HCT116 (cell line): ENCODE measurements at regions not wholly inside any gene's neighbourhood (a gene's known extent, or its start where the extent isn't known, plus 50 kb on each side); places are given as distances from the start of the nearest gene placed in this dataset.

Experiments used
- ATAC-seq: fragments of 200-7000 bp; cut with Tn5 transposase; 2 replicates; pipeline ENCODE4 v1.9.1; 2020; ENCODE audit warnings: mild to moderate bottlenecking, moderate library complexity
- BruUV-seq: library from RNA; stranded (reverse); fragments of 400-500 nt; replicated peaks from 2 replicates; lab custom pipeline; 2021; lab: Mats Ljungman, UMichigan
- CTCF ChIA-PET: fragments of 300-600 bp; sonication (Branson Sonifier 250); formaldehyde crosslinking; loops from one replicate; lab custom pipeline; 2021; ENCODE audit warnings: antibody characterized with exemption; lab: Charles Lee
- POLR2A ChIA-PET: fragments of 300-600, 350-600 bp; sonication (Branson Sonifier 250); formaldehyde crosslinking; loops from one replicate; lab custom pipeline; 2021; ENCODE audit warnings: antibody characterized with exemption; lab: Charles Lee
- RAD21 ChIA-PET, 2 experiments: fragments of 300-600 bp; sonication (Branson Sonifier 250); formaldehyde crosslinking; loops; one replicate each; lab custom pipeline; 2023; ENCODE audit warnings: low total read pairs in 2 of 2; ENCODE audit not compliant: uncharacterized antibody in 2 of 2, unreplicated experiment in 2 of 2, low non-redundant PET in 1 of 2; lab: Charles Lee
- DNase-seq: peaks from one replicate; pipeline ENCODE4 v3.0.0-alpha.2; 2010; ENCODE audit warnings: low read depth, low spot score
- H2AFZ ChIP-seq: fragments of 200-600 bp; shearing (Covaris generic), sonication (generic); 2 replicates; pipeline ENCODE4 v1.6.1; 2017; ENCODE audit warnings: low read depth, mixed run types, mixed read lengths, antibody characterized with exemption, low read length; ENCODE audit not compliant: poor library complexity, severe bottlenecking
- H3K27ac ChIP-seq: 2 replicates; pipeline ENCODE4 v1.5.1; 2012; ENCODE audit warnings: low read depth, low read length
- H3K27me3 ChIP-seq: fragments of 200-600 bp; sonication (generic); 2 replicates; pipeline ENCODE4 v1.6.1; 2016; ENCODE audit warnings: mixed run types, low read length, mixed read lengths; ENCODE audit not compliant: insufficient read depth
- H3K36me3 ChIP-seq, 2 experiments: fragments of 200-500 bp in 1 of 2; fragments of 200-600 bp in 1 of 2; sonication (Bioruptor generic) in 1 of 2; sonication (generic) in 1 of 2; 2 replicates each; pipeline versions ENCODE4 v1.5.1 to v1.6.1; 2014 to 2016; ENCODE audit warnings: low read length in 2 of 2, inconsistent platforms in 1 of 2, mixed read lengths in 1 of 2, mixed run types in 1 of 2; ENCODE audit not compliant: insufficient read depth in 2 of 2, control insufficient read depth in 1 of 2
- H3K4me1 ChIP-seq, 2 experiments: fragments of 200-600 bp in 1 of 2; sonication (generic) in 1 of 2; 2 replicates each; pipeline versions ENCODE4 v1.5.1 to v1.6.1; 2012 to 2017; ENCODE audit warnings: low read length in 2 of 2, inconsistent platforms in 1 of 2, mild to moderate bottlenecking in 1 of 2, mixed read lengths in 1 of 2, mixed run types in 1 of 2, moderate library complexity in 1 of 2; ENCODE audit not compliant: insufficient read depth in 2 of 2, control insufficient read depth in 1 of 2
- H3K4me2 ChIP-seq: fragments of 200-600 bp; sonication (generic); 2 replicates; pipeline ENCODE4 v1.6.1; 2017; ENCODE audit warnings: mixed run types, low read length, mixed read lengths
- H3K4me3 ChIP-seq, 2 experiments: fragments of 200-600 bp in 1 of 2; sonication (generic) in 1 of 2; replicated peaks in 1 of 2; 2 replicates each; pipeline ENCODE4 v1.5.1; 2011 to 2016; ENCODE audit warnings: low read length in 2 of 2, control low read depth in 1 of 2, low read depth in 1 of 2, mild to moderate bottlenecking in 1 of 2, mixed read lengths in 1 of 2, mixed run types in 1 of 2
- H3K79me2 ChIP-seq: fragments of 200-600 bp; sonication (generic); 2 replicates; pipeline ENCODE4 v1.6.1; 2017; ENCODE audit warnings: mild to moderate bottlenecking, mixed run types, low read length, moderate library complexity, mixed read lengths; ENCODE audit not compliant: insufficient read depth
- H3K9ac ChIP-seq: fragments of 200-600 bp; sonication (generic); 2 replicates; pipeline ENCODE4 v1.6.1; 2016; ENCODE audit warnings: low read length, mixed read lengths
- H3K9me2 ChIP-seq: fragments of 200-600 bp; sonication (generic), shearing (Covaris generic); 2 replicates; pipeline ENCODE4 v1.6.1; 2017; ENCODE audit warnings: mixed run types, mild to moderate bottlenecking, moderate library complexity; ENCODE audit not compliant: insufficient read depth
- H3K9me3 ChIP-seq, 2 experiments: fragments of 200-500 bp in 1 of 2; fragments of 200-600 bp in 1 of 2; sonication (Bioruptor generic) in 1 of 2; sonication (generic) in 1 of 2; 2 replicates each; pipeline ENCODE4 v1.6.1; 2014 to 2017; ENCODE audit warnings: low read length in 2 of 2, mixed read lengths in 2 of 2, inconsistent platforms in 1 of 2, low read depth in 1 of 2, mild to moderate bottlenecking in 1 of 2, mixed run types in 1 of 2, moderate library complexity in 1 of 2; ENCODE audit not compliant: control insufficient read depth in 1 of 2, insufficient read depth in 1 of 2
- H4K20me1 ChIP-seq: fragments of 200-600 bp; sonication (generic), shearing (Covaris generic); 2 replicates; pipeline ENCODE4 v1.6.1; 2017; ENCODE audit warnings: mixed run types, mild to moderate bottlenecking, moderate library complexity; ENCODE audit not compliant: insufficient read depth
- CBX3 ChIP-seq: IDR thresholded peaks from 2 replicates; pipeline ENCODE4 v1.6.1; 2012; ENCODE audit warnings: low read depth
- ELF1 ChIP-seq: IDR thresholded peaks from 2 replicates; pipeline ENCODE4 v1.6.1; 2012; ENCODE audit warnings: low read depth, borderline replicate concordance
- EZH2 ChIP-seq: fragments of 200-600 bp; sonication (generic); IDR thresholded peaks from 2 replicates; pipeline ENCODE4 v1.6.1; 2017; ENCODE audit warnings: antibody characterized with exemption, mixed run types
- EZH2phosphoT487 ChIP-seq: fragments of 200-600 bp; IDR thresholded peaks from 2 replicates; pipeline ENCODE4 v1.6.1; 2018; ENCODE audit warnings: antibody characterized with exemption, borderline replicate concordance
- FOSL1 ChIP-seq: IDR thresholded peaks from 2 replicates; pipeline ENCODE4 v1.6.1; 2012; ENCODE audit warnings: low read depth
- JUND ChIP-seq: IDR thresholded peaks from 2 replicates; pipeline ENCODE4 v1.6.1; 2012
- POLR2A ChIP-seq: IDR thresholded peaks from 2 replicates; pipeline ENCODE4 v1.7.0; 2011; ENCODE audit warnings: borderline replicate concordance; ENCODE audit not compliant: insufficient read depth, insufficient read length; ENCODE audit errors: extremely low read depth
- POLR2AphosphoS5 ChIP-seq: IDR thresholded peaks from 2 replicates; pipeline ENCODE4 v1.6.1; 2011; ENCODE audit warnings: mild to moderate bottlenecking, low read depth, low read length, moderate library complexity
- RAD21 ChIP-seq: IDR thresholded peaks from 2 replicates; pipeline ENCODE4 v1.6.1; 2012; ENCODE audit warnings: low read depth, mild to moderate bottlenecking
- SP1 ChIP-seq: IDR thresholded peaks from 2 replicates; pipeline ENCODE4 v1.6.1; 2012; ENCODE audit warnings: low read depth
- SRF ChIP-seq: IDR thresholded peaks from 2 replicates; pipeline ENCODE4 v1.6.1; 2012; ENCODE audit warnings: low read depth
- TCF7L2 ChIP-seq: IDR thresholded peaks from 2 replicates; pipeline ENCODE4 v1.7.0; 2011; ENCODE audit warnings: borderline replicate concordance, inconsistent platforms; ENCODE audit not compliant: insufficient read depth, insufficient read length; ENCODE audit errors: extremely low read depth
- YY1 ChIP-seq: IDR thresholded peaks from 2 replicates; pipeline ENCODE4 v1.6.1; 2011; ENCODE audit warnings: low read length, low read depth, moderate library complexity, mild to moderate bottlenecking; ENCODE audit not compliant: insufficient replicate concordance; ENCODE audit errors: extremely low read depth
- ZFX ChIP-seq: fragments of 450-650 bp; IDR thresholded peaks from 2 replicates; pipeline ENCODE4 v1.6.1; 2017
- ZNF274 ChIP-seq: fragments of 200-500 bp; sonication (Bioruptor generic); IDR thresholded peaks from 2 replicates; pipeline ENCODE4 v1.6.1; 2014; ENCODE audit warnings: mild to moderate bottlenecking, low read depth, low read length, inconsistent platforms
- intact Hi-C: fragments of 100-400 bp; cut with micrococcal nuclease; formaldehyde crosslinking; loops from 2 replicates; pipeline ENCODE4 v1.10.0; 2022
- TF ChIP-seq, protein P1 (sequence below): IDR thresholded peaks from 2 replicates; pipeline ENCODE4 v1.6.1; 2012
- TF ChIP-seq, protein P2 (sequence below): IDR thresholded peaks from 2 replicates; pipeline ENCODE4 v1.6.1; 2011; ENCODE audit warnings: mild to moderate bottlenecking, low read length, moderate library complexity; ENCODE audit not compliant: insufficient replicate concordance; ENCODE audit errors: extremely low read depth
- TF ChIP-seq, protein P3 (sequence below): IDR thresholded peaks from 2 replicates; pipeline ENCODE4 v1.6.1; 2012; ENCODE audit warnings: low read depth
- TF ChIP-seq, protein P4 (sequence below): IDR thresholded peaks from 2 replicates; pipeline ENCODE4 v1.6.1; 2012

DNA sequence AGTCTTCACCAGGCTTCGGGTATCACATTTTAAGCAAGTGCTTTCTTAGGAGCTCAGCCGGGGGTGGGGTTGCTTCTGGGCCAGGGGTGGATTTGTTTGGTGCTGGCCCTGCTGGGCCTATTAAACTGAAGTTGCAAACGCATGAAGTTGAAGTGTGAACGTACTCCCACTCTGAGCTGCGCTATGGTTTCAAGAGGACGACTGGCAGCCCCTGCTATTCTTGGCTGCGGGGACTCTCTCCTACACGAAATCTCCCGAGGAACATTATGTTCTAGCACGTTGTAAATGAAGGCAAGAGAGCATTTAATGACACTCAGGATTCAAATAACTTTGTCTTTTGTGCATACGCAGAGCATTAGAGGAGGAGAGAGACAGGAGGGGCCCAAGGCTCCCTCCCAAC is 401.3 kb upstream of the BOD1L1 start:
- H3K4me3 ChIP-seq = no peak overlapping the region
- ChIA-PET RAD21 (no interaction called here), CTCF (no interaction called here), POLR2A (no interaction called here)
- H3K79me2 ChIP-seq = no peaks in the 10 kb centered on the region
- no peak overlapping the region for H2AFZ ChIP-seq
- H3K36me3 ChIP-seq = no peaks in the 10 kb centered on the region
- H4K20me1 ChIP-seq = no peaks in the 10 kb centered on the region
- H3K4me2 ChIP-seq = no peak overlapping the region
- H3K9me3 ChIP-seq = peaks cover 0 to 5% of the 10 kb centered on the region in 2 experiments; a peak in 1 of 4 replicates
- DNase-seq = no peak
- no TSS peak for BruUV-seq
- no peak overlapping the region for H3K9ac ChIP-seq
- H3K9me2 ChIP-seq = no peaks in the 10 kb centered on the region
- H3K4me1 ChIP-seq = no peaks in the 10 kb centered on the region
- ATAC-seq = no peak
- H3K27me3 ChIP-seq = no peaks in the 10 kb centered on the region
- intact Hi-C loops = no loop called here
- no peak for TF ChIP-seq POLR2A
- TF ChIP-seq, protein P1, sequence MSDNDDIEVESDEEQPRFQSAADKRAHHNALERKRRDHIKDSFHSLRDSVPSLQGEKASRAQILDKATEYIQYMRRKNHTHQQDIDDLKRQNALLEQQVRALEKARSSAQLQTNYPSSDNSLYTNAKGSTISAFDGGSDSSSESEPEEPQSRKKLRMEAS = no peak
- TF ChIP-seq, protein P2, sequence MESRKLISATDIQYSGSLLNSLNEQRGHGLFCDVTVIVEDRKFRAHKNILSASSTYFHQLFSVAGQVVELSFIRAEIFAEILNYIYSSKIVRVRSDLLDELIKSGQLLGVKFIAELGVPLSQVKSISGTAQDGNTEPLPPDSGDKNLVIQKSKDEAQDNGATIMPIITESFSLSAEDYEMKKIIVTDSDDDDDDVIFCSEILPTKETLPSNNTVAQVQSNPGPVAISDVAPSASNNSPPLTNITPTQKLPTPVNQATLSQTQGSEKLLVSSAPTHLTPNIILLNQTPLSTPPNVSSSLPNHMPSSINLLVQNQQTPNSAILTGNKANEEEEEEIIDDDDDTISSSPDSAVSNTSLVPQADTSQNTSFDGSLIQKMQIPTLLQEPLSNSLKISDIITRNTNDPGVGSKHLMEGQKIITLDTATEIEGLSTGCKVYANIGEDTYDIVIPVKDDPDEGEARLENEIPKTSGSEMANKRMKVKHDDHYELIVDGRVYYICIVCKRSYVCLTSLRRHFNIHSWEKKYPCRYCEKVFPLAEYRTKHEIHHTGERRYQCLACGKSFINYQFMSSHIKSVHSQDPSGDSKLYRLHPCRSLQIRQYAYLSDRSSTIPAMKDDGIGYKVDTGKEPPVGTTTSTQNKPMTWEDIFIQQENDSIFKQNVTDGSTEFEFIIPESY = no peak
- no peak for TF ChIP-seq ELF1
- no peak for TF ChIP-seq TCF7L2
- no peak for TF ChIP-seq EZH2
- TF ChIP-seq, protein P3, sequence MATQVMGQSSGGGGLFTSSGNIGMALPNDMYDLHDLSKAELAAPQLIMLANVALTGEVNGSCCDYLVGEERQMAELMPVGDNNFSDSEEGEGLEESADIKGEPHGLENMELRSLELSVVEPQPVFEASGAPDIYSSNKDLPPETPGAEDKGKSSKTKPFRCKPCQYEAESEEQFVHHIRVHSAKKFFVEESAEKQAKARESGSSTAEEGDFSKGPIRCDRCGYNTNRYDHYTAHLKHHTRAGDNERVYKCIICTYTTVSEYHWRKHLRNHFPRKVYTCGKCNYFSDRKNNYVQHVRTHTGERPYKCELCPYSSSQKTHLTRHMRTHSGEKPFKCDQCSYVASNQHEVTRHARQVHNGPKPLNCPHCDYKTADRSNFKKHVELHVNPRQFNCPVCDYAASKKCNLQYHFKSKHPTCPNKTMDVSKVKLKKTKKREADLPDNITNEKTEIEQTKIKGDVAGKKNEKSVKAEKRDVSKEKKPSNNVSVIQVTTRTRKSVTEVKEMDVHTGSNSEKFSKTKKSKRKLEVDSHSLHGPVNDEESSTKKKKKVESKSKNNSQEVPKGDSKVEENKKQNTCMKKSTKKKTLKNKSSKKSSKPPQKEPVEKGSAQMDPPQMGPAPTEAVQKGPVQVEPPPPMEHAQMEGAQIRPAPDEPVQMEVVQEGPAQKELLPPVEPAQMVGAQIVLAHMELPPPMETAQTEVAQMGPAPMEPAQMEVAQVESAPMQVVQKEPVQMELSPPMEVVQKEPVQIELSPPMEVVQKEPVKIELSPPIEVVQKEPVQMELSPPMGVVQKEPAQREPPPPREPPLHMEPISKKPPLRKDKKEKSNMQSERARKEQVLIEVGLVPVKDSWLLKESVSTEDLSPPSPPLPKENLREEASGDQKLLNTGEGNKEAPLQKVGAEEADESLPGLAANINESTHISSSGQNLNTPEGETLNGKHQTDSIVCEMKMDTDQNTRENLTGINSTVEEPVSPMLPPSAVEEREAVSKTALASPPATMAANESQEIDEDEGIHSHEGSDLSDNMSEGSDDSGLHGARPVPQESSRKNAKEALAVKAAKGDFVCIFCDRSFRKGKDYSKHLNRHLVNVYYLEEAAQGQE = no peak
- TF ChIP-seq EZH2phosphoT487 = no peak
- TF ChIP-seq SRF = no peak
- TF ChIP-seq JUND = no peak
- no peak for TF ChIP-seq RAD21
- no peak for TF ChIP-seq ZFX
- no peak for TF ChIP-seq FOSL1
- no peak for TF ChIP-seq CBX3
- no peak for TF ChIP-seq POLR2AphosphoS5
- no peak for TF ChIP-seq SP1
- no peak for TF ChIP-seq YY1
- no peak for TF ChIP-seq ZNF274
- TF ChIP-seq, protein P4, sequence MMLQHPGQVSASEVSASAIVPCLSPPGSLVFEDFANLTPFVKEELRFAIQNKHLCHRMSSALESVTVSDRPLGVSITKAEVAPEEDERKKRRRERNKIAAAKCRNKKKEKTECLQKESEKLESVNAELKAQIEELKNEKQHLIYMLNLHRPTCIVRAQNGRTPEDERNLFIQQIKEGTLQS = no peak
- TF ChIP-seq, all 23 proteins: peak for 0
- no peak overlapping the region for H3K27ac ChIP-seq
